ENCODE measurements at regions not wholly inside any gene's neighbourhood (a gene's known extent, or its start where the extent isn't known, plus 50 kb on each side); places are given as distances from the start of the nearest gene placed in this dataset.

GRCh38 chr19:30891051-30891450 lies 458.2 kb downstream of the TSHZ3 start:
- no peak for DNase-seq

GRCh38 chr19:30890033-30890432 lies 459.2 kb downstream of the TSHZ3 start:
- no peak for DNase-seq

DNA sequence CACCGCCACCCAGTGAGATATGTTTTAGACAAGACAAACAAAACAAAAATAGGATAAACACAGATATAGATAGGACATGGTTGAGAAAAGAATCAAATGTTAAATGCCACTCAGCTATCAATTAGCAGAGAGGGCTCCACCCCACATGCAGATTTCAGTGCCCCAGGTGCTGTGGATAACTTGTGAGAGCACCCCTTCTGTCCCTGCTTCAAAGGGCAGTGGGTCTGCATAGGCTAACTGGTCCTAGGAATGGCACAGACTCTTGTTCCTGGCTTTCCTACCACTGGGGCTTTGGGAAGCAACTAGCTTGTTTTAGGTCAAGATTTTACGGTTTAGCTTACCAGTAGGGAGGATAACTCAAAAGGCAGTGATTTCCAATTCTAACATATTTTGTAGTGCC lies 460.3 kb downstream of the TSHZ3 start:
- DNase-seq, result no peak

GRCh38 chr19:30887042-30887441 lies 462.2 kb downstream of the TSHZ3 start:
- DNase-seq, result no peak

- no peak for DNase-seq
Measured at GRCh38 chr19:30886222-30886621, 463.0 kb downstream of the TSHZ3 start.

DNA sequence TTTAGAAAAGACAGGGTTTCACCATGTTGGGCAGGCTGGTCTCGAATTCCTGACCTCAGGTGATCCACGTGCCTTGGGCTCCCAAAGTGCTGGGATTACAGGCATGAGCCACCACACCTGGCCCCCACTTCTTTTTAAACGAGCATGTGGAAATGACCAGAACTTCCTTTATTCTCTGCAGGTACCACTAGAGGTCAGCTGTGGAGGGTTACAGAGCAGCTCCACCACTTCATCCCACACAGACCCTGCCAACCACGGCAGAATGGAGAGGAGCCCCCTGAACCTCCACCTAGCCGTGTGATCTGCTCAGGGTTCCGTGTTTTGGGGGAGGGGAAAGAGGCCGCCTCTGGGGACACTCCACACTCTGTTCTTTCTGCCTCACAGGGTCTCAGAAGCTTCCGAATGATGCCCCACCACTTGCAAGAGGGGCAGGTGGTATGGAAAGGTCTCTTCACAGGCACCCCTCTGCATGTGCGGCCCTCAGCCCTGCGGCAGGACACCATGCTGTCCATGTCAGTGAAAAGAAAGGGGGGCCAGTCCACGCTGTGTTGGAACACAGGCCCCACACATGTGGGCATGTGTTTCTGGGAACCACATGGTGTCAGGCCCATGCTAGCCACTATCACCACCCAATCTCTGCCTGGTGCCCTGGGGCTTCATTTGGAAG lies 465.0 kb downstream of the TSHZ3 start:
- DNase-seq, result no peak

- DNase-seq, result no peak
Measured at GRCh38 chr19:30883071-30883470, 466.2 kb downstream of the TSHZ3 start.

GRCh38 chr19:30882411-30883005 lies 466.7 kb downstream of the TSHZ3 start:
- DNase-seq, result no peak

GRCh38 chr19:30881930-30882329 lies 467.3 kb downstream of the TSHZ3 start:
- DNase-seq, result no peak

DNA sequence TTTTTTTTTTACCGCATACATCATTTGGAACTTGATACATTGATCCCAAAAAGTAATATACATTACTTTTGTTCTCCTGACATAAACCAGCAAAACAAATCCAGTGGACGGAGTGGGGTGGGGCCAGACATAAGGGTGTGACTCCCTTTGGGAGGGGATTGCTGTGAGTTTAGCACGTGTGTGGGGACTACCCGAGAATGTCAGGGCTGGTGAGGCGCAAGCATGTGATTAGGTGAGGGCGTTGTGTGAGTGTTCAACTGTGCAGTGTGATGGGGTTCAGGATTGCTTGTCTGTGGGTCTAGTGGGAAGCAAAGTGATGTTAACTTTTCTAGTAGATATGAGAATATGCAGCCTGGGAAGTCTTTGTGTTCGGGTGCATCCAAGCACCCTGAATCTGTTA lies 468.0 kb downstream of the TSHZ3 start:
- no peak for DNase-seq

DNA sequence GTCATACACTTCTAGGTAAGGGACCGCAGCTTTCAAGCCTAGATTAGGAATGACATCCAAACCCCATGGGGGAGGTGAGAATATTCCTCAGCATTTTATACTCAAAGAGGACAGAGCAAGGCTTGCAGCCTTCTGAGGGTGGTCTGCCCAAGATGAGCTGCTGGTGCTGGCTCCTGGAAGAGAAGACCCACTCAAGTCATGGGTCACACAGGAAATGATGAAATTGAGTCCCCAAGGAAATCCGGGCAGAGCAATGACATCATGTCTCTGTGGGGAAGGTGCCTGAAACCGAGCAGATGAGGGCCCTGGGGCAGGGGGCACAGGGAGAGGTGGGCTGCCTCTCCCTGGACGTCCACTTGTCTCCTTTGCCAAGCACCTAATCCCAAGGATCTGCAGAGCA lies 468.7 kb downstream of the TSHZ3 start:
- no peak for DNase-seq

DNA sequence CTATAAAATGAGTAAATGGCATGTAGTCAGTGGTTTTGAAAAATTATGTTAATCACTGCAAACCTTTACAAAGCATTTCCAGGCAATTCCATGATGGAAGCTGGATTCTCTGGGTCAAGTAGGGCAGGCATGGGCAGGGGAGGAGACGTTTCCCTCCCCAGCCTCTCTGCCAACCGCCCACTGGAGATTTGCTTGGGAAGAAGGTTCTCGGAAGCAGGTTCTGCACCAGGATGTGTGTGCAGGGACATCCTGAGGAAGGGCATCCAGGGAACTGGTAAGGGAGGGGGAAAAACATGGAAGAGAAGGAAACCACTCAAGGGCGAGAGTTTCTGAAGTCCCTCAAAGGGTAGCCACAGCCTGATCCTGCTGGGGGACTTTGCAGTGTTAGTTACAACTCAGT lies 469.1 kb downstream of the TSHZ3 start:
- no peak for DNase-seq

DNA sequence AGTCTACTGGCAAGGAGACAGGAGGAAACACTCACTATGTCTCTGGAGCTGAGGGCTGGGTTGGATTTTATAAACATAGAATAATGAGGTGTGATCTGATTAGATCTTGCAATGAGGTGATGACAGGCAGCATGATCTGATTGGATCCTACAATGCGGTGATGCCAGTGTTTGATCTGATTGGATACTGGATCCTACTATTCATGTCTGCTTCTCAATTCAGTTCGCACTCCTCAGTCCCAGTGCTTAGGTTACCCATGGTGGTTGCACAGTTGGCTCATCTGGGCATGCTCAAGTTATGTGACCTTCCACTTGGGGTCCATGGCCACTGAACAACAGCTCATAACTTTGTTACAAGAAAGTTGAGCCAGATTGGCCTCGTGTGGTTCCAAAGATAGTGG lies 469.5 kb downstream of the TSHZ3 start:
- DNase-seq, result no peak

GRCh38 chr19:30879225-30879624 lies 470.0 kb downstream of the TSHZ3 start:
- no peak for DNase-seq

- DNase-seq, result no peak
Measured at GRCh38 chr19:30878495-30878894, 470.7 kb downstream of the TSHZ3 start.

DNA sequence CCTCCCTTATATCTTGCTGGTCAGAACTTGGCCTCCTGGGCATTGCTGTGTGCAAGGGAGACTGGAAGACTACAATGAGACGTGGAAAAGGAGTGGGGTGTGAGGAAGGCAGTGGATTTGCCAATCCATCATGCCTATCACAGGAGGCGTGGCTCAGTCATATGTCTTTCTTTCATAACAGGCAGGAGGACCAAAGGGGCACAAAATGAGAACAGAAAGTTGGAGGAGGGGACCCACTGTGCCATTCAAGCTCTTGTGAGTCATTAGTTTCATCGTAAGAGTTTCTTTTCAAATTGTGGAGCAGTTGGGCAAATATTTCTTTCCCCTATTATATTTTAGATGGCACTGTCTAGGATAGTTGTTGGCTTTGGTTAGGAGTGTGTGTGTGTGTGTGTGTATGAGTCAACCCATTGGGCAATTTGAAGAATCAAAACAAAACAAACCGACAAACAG lies 471.5 kb downstream of the TSHZ3 start:
- no peak for DNase-seq

DNA sequence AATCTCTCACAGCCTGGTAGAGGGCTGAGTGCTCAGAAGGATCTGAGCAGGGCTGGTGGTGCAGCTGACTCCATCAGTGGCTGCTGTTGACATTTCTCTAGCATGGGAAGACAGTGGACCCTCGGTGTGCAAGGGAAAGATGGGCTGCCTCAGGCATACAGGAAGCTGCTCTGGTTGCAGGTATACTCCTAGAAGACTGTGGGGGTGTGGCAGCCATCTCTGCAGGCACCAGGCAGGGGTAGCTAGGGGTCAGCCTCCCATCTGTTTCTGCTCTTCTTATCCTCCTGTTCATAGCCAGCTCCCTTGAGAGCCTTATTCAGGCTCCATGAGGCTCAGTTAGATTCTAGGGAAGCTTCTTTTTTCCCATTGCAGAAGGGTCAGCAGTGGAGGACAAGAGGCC lies 475.5 kb downstream of the TSHZ3 start:
- no peak for DNase-seq

DNA sequence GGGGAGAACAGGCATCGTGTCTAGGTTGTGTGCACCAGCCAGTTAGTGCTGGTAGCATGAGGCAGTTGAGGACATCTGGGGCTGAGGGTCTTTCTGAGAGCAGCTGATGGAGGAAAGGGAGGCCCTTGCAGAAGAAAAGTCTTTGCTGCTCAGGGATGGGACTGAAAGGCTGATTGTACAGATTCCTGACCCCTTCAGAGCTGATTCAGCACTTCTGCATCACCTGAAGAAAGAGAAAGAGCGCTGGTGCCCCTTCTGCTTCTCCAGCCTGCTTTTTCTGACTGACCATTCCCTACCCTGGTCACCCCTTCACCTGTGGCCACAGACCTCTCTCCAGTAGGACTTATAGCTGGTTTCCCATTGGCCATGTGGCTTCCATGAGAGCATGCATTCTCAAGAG lies 476.2 kb downstream of the TSHZ3 start:
- no peak for DNase-seq

DNA sequence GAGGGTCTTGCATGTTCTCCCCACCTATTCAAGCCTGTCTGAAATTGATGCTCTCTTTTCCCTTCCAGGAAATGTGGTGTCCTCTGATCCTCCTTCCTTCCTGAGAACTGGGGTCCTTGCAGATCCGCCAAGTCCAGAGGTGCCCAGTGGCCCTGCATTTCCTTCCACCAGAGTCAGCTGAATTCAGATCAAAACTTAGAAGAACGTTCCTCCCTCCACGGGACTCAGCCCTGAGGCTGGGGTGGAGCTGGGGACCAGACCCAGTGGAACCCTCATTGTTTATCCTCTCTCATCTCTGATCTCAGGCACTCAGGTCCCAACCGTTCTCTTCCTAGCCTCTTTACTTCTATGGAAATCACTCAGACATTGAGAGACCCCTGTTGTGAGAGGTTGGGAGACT lies 477.3 kb downstream of the TSHZ3 start:
- DNase-seq, result no peak

GRCh38 chr19:30870876-30871275 lies 478.4 kb downstream of the TSHZ3 start:
- DNase-seq, result no peak

GRCh38 chr19:30865511-30865910 lies 483.7 kb downstream of the TSHZ3 start:
- DNase-seq, result no peak

DNA sequence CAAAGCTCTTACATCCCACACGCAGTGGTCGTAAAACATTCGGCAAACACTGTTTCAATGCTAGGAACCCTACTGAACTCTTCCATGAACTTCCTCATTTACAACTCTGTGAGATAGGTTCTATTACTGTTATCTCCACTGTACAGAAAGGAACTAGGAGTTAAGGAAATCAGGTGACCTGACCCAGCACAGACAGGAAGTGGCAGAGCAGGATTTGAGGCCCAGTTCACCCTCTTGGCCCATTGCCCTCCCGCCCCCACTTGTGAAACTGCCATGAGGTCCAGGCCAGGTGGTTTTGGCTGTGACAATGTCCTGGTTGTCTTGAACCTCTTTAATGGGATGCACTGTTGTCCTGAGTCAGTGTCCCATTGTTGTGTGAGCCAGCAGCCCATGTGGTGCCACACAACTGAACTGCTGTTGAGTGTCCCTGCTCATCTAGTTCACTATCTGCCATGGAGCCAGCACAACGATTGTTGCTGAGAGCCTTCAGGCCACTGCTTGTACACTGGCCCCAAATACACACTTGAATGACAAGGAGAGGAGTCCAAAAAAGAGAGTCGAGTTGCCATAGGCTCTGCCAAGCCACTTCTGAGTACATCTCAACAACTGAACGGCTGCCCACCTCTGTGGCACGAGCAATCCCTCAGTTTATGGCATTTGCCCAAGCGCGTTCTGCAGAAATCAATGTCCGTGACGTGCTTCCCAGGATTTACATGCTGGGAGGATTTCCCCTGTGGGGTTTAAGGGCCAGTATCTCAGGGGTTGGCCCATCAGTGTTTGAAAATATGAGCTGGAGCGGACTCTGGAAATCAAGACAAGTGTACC lies 484.6 kb downstream of the TSHZ3 start:
- no peak for DNase-seq

DNA sequence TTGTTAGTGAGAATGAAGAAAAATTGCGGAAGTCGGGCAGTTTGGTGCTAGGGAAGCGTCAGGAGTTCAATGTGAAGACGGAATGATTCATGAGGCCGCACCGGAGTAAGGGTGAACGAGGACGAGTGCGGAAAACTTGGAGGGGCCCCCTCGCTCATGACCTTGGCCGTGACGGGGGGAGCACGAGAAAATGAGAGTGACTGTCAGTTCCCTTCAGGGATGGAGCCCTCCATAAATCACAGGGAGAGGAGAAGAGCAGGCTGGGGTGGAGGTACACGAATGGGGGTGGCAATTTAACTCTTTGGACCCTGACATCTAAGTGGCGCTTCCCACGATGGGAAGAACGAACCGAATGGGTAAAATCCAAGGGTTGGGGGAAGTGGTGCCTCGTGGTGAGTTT lies 486.4 kb downstream of the TSHZ3 start:
- DNase-seq, result no peak

DNA sequence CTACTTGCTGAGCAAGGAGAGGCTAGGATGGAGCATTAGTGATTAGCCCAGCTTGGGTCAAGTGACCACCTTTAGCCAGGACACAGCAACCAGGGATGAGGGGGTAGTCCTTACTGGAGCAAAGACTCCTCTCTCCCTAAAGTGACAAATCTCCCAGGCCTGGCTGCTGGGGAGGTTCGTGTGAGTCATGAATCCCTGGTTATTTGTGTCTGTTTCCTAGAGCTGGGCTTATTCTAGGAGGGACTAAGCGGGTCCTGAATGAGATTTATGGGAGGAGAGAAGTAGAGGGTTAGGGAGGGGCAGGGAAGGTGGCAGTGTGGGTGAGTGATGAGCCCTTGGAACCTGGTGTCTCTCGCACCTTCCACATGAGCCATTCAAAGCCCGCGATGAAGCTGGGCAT lies 487.3 kb downstream of the TSHZ3 start:
- no peak for DNase-seq

Measured in activated naive CD4-positive, alpha-beta T cell treated with anti-CD3 and anti-CD28 coated beads, Interleukin-2, amount 50 U/mL, for 16 hours (primary cell).